Body of pancreas (tissue), 4 donors: ENCODE measurements at regions not wholly inside any gene's neighbourhood (a gene's known extent, or its start where the extent isn't known, plus 50 kb on each side); places are given as distances from the start of the nearest gene placed in this dataset.

ENCODE experiments used
- POLR2A ChIP-seq, 3 donors: fragments of 450-650 bp; IDR thresholded peaks; one replicate each; pipeline ENCODE4 v1.6.1; 2016; ENCODE audit warnings: antibody characterized with exemption in 3 of 3, mild to moderate bottlenecking in 2 of 3
- TF ChIP-seq, protein P1 (sequence below), 7 experiments: fragments of 450-650 bp in 4 of 7; fragments of 200-600 bp in 3 of 7; sonication (generic) in 3 of 7; IDR thresholded peaks; one replicate each; pipeline ENCODE4 v1.5.1; 2016 to 2019; ENCODE audit warnings: antibody characterized with exemption in 7 of 7

- TF ChIP-seq, protein P1, sequence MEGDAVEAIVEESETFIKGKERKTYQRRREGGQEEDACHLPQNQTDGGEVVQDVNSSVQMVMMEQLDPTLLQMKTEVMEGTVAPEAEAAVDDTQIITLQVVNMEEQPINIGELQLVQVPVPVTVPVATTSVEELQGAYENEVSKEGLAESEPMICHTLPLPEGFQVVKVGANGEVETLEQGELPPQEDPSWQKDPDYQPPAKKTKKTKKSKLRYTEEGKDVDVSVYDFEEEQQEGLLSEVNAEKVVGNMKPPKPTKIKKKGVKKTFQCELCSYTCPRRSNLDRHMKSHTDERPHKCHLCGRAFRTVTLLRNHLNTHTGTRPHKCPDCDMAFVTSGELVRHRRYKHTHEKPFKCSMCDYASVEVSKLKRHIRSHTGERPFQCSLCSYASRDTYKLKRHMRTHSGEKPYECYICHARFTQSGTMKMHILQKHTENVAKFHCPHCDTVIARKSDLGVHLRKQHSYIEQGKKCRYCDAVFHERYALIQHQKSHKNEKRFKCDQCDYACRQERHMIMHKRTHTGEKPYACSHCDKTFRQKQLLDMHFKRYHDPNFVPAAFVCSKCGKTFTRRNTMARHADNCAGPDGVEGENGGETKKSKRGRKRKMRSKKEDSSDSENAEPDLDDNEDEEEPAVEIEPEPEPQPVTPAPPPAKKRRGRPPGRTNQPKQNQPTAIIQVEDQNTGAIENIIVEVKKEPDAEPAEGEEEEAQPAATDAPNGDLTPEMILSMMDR (IDR thresholded peaks at IDR 0.05), result no peak
- no peak for TF ChIP-seq POLR2A (IDR thresholded peaks at IDR 0.05)
These were observed 183.5 kb downstream of the LIG4 start for GRCh38 chr13:108031865-108032264.
